ENCODE measurements at regions not wholly inside any gene's neighbourhood (a gene's known extent, or its start where the extent isn't known, plus 50 kb on each side); places are given as distances from the start of the nearest gene placed in this dataset.

DNA sequence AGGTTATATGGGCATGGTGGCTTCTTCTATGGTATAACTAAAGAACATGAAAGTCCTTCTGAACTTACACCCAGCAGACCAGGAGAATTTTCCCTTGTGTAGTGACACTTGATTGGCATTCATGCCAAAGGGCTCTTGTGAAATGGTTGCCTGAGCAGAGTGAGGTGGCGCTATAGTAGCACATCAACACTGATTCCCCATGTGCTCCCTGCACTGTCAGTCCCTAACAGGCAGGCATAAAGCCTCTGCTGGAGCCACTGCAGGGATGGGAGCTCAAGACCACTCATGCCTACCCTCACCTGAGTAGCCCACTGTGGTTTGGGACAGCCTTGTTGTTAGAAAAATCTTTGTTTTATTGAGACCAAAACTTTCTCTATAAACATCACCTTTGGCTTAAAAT is 92.6 kb upstream of the LIN7C start:
- H3K4me1 ChIP-seq (ENCODE audit: insufficient read depth, low read length), result no peaks in the 10 kb centered on the region
- H3K9ac ChIP-seq (ENCODE audit: low read length), result no peak overlapping the region
- no peaks in the 10 kb centered on the region for H3K79me2 ChIP-seq (ENCODE audit: insufficient read depth, low read length)
- DNase-seq (ENCODE audit: low read depth) (no peak), FAIRE-seq (no peak)
- H3K27me3 Mint-ChIP-seq (ENCODE audit: low read depth, unreplicated experiment), result no peaks in the 10 kb centered on the region
- no peak overlapping the region for H3K4me3 ChIP-seq (ENCODE audit: insufficient read depth, low read depth, low read length)
- H3K36me3 Mint-ChIP-seq (ENCODE audit: low read depth, unreplicated experiment), result peaks cover 2% of the 10 kb centered on the region
- H3K9me3 ChIP-seq (ENCODE audit: insufficient read depth, low read depth, low read length), result no peaks in the 10 kb centered on the region
- no peak for TF ChIP-seq EZH2 (IDR thresholded peaks at IDR 0.05; ENCODE audit: insufficient read depth, low read length)
- TF ChIP-seq, protein P1, sequence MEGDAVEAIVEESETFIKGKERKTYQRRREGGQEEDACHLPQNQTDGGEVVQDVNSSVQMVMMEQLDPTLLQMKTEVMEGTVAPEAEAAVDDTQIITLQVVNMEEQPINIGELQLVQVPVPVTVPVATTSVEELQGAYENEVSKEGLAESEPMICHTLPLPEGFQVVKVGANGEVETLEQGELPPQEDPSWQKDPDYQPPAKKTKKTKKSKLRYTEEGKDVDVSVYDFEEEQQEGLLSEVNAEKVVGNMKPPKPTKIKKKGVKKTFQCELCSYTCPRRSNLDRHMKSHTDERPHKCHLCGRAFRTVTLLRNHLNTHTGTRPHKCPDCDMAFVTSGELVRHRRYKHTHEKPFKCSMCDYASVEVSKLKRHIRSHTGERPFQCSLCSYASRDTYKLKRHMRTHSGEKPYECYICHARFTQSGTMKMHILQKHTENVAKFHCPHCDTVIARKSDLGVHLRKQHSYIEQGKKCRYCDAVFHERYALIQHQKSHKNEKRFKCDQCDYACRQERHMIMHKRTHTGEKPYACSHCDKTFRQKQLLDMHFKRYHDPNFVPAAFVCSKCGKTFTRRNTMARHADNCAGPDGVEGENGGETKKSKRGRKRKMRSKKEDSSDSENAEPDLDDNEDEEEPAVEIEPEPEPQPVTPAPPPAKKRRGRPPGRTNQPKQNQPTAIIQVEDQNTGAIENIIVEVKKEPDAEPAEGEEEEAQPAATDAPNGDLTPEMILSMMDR (IDR thresholded peaks at IDR 0.05; ENCODE audit: insufficient read depth, low read depth, low read length), result no peak
- no peaks in the 10 kb centered on the region for H3K4me1 Mint-ChIP-seq (ENCODE audit: low read depth, unreplicated experiment)
- no peak overlapping the region for H3K27ac ChIP-seq (ENCODE audit: low read depth, low read length)
- no peak overlapping the region for H3K4me2 ChIP-seq (ENCODE audit: low read length)
- H3K36me3 ChIP-seq (ENCODE audit: insufficient read depth, low read length), result no peaks in the 10 kb centered on the region
- H3K4me3 Mint-ChIP-seq (ENCODE audit: unreplicated experiment), result no peak overlapping the region
- H3K9me3 Mint-ChIP-seq (ENCODE audit: unreplicated experiment), result no peaks in the 10 kb centered on the region
- H3K27me3 ChIP-seq (ENCODE audit: insufficient read depth, low read length), result no peaks in the 10 kb centered on the region
- H2AFZ ChIP-seq (ENCODE audit: low read depth, low read length), result no peak overlapping the region
- H4K20me1 ChIP-seq (ENCODE audit: insufficient read depth, low read length), result no peaks in the 10 kb centered on the region
- no peak overlapping the region for H3K27ac Mint-ChIP-seq (ENCODE audit: unreplicated experiment)

- H3K9me3 ChIP-seq (ENCODE audit: insufficient read depth, low read depth, low read length), result no peaks in the 10 kb centered on the region
- no peak overlapping the region for H3K27ac ChIP-seq (ENCODE audit: low read depth, low read length)
- no peaks in the 10 kb centered on the region for H3K79me2 ChIP-seq (ENCODE audit: insufficient read depth, low read length)
- Mint-ChIP-seq H3K9me3 (ENCODE audit: unreplicated experiment) (no peaks in the 10 kb centered on the region), H3K27ac (ENCODE audit: unreplicated experiment) (no peak overlapping the region), H3K4me1 (ENCODE audit: low read depth, unreplicated experiment) (no peaks in the 10 kb centered on the region), H3K4me3 (ENCODE audit: unreplicated experiment) (no peak overlapping the region), H3K36me3 (ENCODE audit: low read depth, unreplicated experiment) (peaks cover 2% of the 10 kb centered on the region), H3K27me3 (ENCODE audit: low read depth, unreplicated experiment) (no peaks in the 10 kb centered on the region)
- H3K4me2 ChIP-seq (ENCODE audit: low read length), result no peak overlapping the region
- H3K4me3 ChIP-seq (ENCODE audit: insufficient read depth, low read depth, low read length), result no peak overlapping the region
- DNase-seq (ENCODE audit: low read depth) (no peak), FAIRE-seq (no peak)
- H3K27me3 ChIP-seq (ENCODE audit: insufficient read depth, low read length), result no peaks in the 10 kb centered on the region
- TF ChIP-seq EZH2 (IDR thresholded peaks at IDR 0.05; ENCODE audit: insufficient read depth, low read length), result no peak
- TF ChIP-seq, protein P1 (IDR thresholded peaks at IDR 0.05; ENCODE audit: insufficient read depth, low read depth, low read length), result no peak
- H3K36me3 ChIP-seq (ENCODE audit: insufficient read depth, low read length), result no peaks in the 10 kb centered on the region
- H3K9ac ChIP-seq (ENCODE audit: low read length), result no peak overlapping the region
- no peaks in the 10 kb centered on the region for H3K4me1 ChIP-seq (ENCODE audit: insufficient read depth, low read length)
- no peaks in the 10 kb centered on the region for H4K20me1 ChIP-seq (ENCODE audit: insufficient read depth, low read length)
- no peak overlapping the region for H2AFZ ChIP-seq (ENCODE audit: low read depth, low read length)
These were observed 90.2 kb upstream of the LIN7C start for GRCh38 chr11:27596802-27597201.

DNA sequence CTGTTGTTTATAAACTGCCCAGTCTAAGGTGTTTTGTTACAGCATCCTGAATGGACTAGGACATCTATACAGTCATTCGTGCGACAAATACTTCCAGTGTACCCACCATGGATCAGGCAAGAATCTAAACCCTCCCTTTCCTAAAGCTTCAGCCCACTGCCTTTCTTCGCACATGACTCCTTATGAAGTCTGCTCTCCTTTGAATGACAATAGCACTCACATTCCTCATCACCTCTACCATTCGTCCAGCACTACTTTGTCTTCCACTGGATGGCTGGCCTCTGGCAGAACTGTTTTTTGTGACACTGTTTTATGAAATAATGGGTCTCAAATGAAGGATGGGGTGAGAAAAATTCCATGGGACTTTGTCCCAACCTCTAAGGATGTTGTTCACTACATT is 89.8 kb upstream of the LIN7C start:
- H3K9me3 Mint-ChIP-seq (ENCODE audit: unreplicated experiment), result no peaks in the 10 kb centered on the region
- Histone ChIP-seq H3K4me2 (ENCODE audit: low read length) (no peak overlapping the region), H3K9ac (ENCODE audit: low read length) (no peak overlapping the region), H2AFZ (ENCODE audit: low read depth, low read length) (no peak overlapping the region), H3K27me3 (ENCODE audit: insufficient read depth, low read length) (no peaks in the 10 kb centered on the region), H3K9me3 (ENCODE audit: insufficient read depth, low read depth, low read length) (no peaks in the 10 kb centered on the region), H3K36me3 (ENCODE audit: insufficient read depth, low read length) (no peaks in the 10 kb centered on the region), H3K27ac (ENCODE audit: low read depth, low read length) (no peak overlapping the region), H3K4me1 (ENCODE audit: insufficient read depth, low read length) (no peaks in the 10 kb centered on the region), H3K4me3 (ENCODE audit: insufficient read depth, low read depth, low read length) (no peak overlapping the region), H3K79me2 (ENCODE audit: insufficient read depth, low read length) (no peaks in the 10 kb centered on the region), H4K20me1 (ENCODE audit: insufficient read depth, low read length) (no peaks in the 10 kb centered on the region)
- no peak overlapping the region for H3K27ac Mint-ChIP-seq (ENCODE audit: unreplicated experiment)
- H3K4me1 Mint-ChIP-seq (ENCODE audit: low read depth, unreplicated experiment), result no peaks in the 10 kb centered on the region
- FAIRE-seq (no peak), DNase-seq (ENCODE audit: low read depth) (no peak)
- H3K27me3 Mint-ChIP-seq (ENCODE audit: low read depth, unreplicated experiment), result no peaks in the 10 kb centered on the region
- H3K36me3 Mint-ChIP-seq (ENCODE audit: low read depth, unreplicated experiment), result peaks cover 2% of the 10 kb centered on the region
- TF ChIP-seq EZH2 (IDR thresholded peaks at IDR 0.05; ENCODE audit: insufficient read depth, low read length), result no peak
- TF ChIP-seq, protein P1 (IDR thresholded peaks at IDR 0.05; ENCODE audit: insufficient read depth, low read depth, low read length), result no peak
- H3K4me3 Mint-ChIP-seq (ENCODE audit: unreplicated experiment), result no peak overlapping the region

Data from astrocyte (in vitro differentiated cells and primary cell).